Smooth muscle cell (in vitro differentiated cells): ENCODE measurements at regions not wholly inside any gene's neighbourhood (a gene's known extent, or its start where the extent isn't known, plus 50 kb on each side); places are given as distances from the start of the nearest gene placed in this dataset.

ENCODE experiments used
- DNase-seq: peaks from one replicate; lab custom pipeline; 2025; ENCODE audit not compliant: unreplicated experiment; lab: John Stamatoyannopoulos, UW
- H2AFZ ChIP-seq: fragments of 200-600 bp; sonication (generic); 2 replicates; pipeline ENCODE4 v1.6.0; 2016; ENCODE audit warnings: antibody characterized with exemption, low read depth, mild to moderate bottlenecking
- H3F3A ChIP-seq: fragments of 200-600 bp; sonication (generic); 2 replicates; pipeline ENCODE4 v1.6.0; 2017; ENCODE audit warnings: antibody characterized with exemption, low read depth
- H3K27ac ChIP-seq: fragments of 200-600 bp; sonication (generic); 2 replicates; pipeline ENCODE4 v1.5.1; 2016; ENCODE audit warnings: low read depth, mild to moderate bottlenecking
- H3K27me3 ChIP-seq: fragments of 200-600 bp; sonication (generic); 2 replicates; pipeline ENCODE4 v1.6.1; 2016; ENCODE audit warnings: low read depth, mild to moderate bottlenecking
- H3K36me3 ChIP-seq: fragments of 200-600 bp; sonication (generic); 2 replicates; pipeline ENCODE4 v1.5.1; 2016; ENCODE audit warnings: low read depth
- H3K4me1 ChIP-seq: fragments of 200-600 bp; sonication (generic); 2 replicates; pipeline ENCODE4 v1.5.1; 2016; ENCODE audit warnings: low read depth
- H3K4me2 ChIP-seq: fragments of 200-600 bp; sonication (generic); 2 replicates; pipeline ENCODE4 v1.6.0; 2016; ENCODE audit warnings: mild to moderate bottlenecking
- H3K4me3 ChIP-seq: fragments of 200-600 bp; sonication (generic); 2 replicates; pipeline ENCODE4 v1.5.1; 2016; ENCODE audit warnings: mild to moderate bottlenecking
- H3K79me2 ChIP-seq: fragments of 200-600 bp; sonication (generic); 2 replicates; pipeline ENCODE4 v1.6.0; 2016; ENCODE audit warnings: low read depth, mild to moderate bottlenecking
- H3K9ac ChIP-seq: fragments of 200-600 bp; sonication (generic); 2 replicates; pipeline ENCODE4 v1.6.0; 2016; ENCODE audit warnings: low read depth
- H3K9me3 ChIP-seq: fragments of 200-600 bp; sonication (generic); replicated peaks from 2 replicates; pipeline ENCODE4 v1.5.1; 2016; ENCODE audit warnings: low read depth
- H4K20me1 ChIP-seq: fragments of 200-600 bp; sonication (generic); 2 replicates; pipeline ENCODE4 v1.6.0; 2016; ENCODE audit warnings: low read depth
- WGBS: methylation state at CpG from one replicate; pipeline ENCODE4 v1.1.7; 2016; ENCODE audit warnings: low lambda C conversion rate; 5-methylcytosine and 5-hydroxymethylcytosine counted together
- TF ChIP-seq, protein P1 (sequence below): fragments of 200-600 bp; sonication (generic); IDR thresholded peaks from 2 replicates; pipeline ENCODE4 v1.5.1; 2017; ENCODE audit warnings: borderline replicate concordance, mild to moderate bottlenecking, antibody characterized with exemption; ENCODE audit not compliant: insufficient read depth, poor library complexity, severe bottlenecking

DNA sequence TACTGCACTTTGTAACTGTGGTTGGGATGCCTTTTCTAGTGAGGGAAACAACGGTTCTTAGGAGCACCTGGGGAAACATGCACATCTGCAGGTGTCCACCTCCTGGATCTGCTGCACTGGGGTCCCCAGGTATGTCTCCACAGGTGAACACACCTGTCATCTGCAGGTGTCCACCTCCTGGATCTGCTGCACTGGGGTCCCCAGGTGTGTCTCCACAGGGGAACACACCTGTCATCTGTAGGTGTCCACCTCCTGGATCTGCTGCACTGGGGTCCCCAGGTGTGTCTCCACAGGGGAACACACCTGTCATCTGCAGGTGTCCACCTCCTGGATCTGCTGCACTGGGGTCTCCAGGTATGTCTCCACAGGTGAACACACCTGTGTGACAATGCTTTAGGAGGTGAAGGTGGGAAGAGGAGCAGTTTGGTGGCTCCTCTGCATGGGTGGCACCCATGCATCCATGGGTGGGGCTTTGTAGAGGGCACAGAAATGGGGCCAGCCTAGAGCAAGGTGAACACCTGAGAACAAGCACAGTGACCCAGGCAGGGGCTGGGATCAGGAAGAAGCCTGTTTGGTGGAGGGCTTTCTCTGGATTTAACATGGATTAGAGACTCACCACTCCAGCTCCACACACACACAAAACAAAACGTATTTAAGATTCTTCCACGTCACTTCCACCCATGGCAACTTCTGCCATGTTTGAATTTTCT is 206.0 kb upstream of the CDH4 start:
- Histone ChIP-seq H3K9ac (no peak overlapping the region), H3K36me3 (no peaks in the 10 kb centered on the region), H3K4me2 (no peak overlapping the region), H4K20me1 (no peaks in the 10 kb centered on the region), H3F3A (peaks cover 3% of the 10 kb centered on the region), H2AFZ (no peak overlapping the region), H3K4me3 (no peak overlapping the region), H3K9me3 (no peaks in the 10 kb centered on the region), H3K27me3 (no peaks in the 10 kb centered on the region), H3K79me2 (no peaks in the 10 kb centered on the region), H3K4me1 (no peaks in the 10 kb centered on the region), H3K27ac (no peak overlapping the region)
- TF ChIP-seq, protein P1, sequence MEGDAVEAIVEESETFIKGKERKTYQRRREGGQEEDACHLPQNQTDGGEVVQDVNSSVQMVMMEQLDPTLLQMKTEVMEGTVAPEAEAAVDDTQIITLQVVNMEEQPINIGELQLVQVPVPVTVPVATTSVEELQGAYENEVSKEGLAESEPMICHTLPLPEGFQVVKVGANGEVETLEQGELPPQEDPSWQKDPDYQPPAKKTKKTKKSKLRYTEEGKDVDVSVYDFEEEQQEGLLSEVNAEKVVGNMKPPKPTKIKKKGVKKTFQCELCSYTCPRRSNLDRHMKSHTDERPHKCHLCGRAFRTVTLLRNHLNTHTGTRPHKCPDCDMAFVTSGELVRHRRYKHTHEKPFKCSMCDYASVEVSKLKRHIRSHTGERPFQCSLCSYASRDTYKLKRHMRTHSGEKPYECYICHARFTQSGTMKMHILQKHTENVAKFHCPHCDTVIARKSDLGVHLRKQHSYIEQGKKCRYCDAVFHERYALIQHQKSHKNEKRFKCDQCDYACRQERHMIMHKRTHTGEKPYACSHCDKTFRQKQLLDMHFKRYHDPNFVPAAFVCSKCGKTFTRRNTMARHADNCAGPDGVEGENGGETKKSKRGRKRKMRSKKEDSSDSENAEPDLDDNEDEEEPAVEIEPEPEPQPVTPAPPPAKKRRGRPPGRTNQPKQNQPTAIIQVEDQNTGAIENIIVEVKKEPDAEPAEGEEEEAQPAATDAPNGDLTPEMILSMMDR: no peak
- WGBS: 76% methylated on average over 3 of the region's 3 CpGs
- DNase-seq: peak; percentile 49

- H3K27me3 ChIP-seq: no peaks in the 10 kb centered on the region
- H3K36me3 ChIP-seq: no peaks in the 10 kb centered on the region
- no peaks in the 10 kb centered on the region for H3K4me1 ChIP-seq
- TF ChIP-seq, protein P1: no peak
- H4K20me1 ChIP-seq: no peaks in the 10 kb centered on the region
- peaks cover 3% of the 10 kb centered on the region for H3F3A ChIP-seq
- DNase-seq: no peak
- H3K27ac ChIP-seq: no peak overlapping the region
- H3K4me3 ChIP-seq: no peak overlapping the region
- no peak overlapping the region for H3K4me2 ChIP-seq
- H3K79me2 ChIP-seq: no peaks in the 10 kb centered on the region
- H3K9me3 ChIP-seq: no peaks in the 10 kb centered on the region
- H2AFZ ChIP-seq: no peak overlapping the region
- H3K9ac ChIP-seq: no peak overlapping the region
- WGBS: 91% methylated on average over 9 of the region's 9 CpGs
These were observed 205.2 kb upstream of the CDH4 start for GRCh38 chr20:61046721-61047351.

DNA sequence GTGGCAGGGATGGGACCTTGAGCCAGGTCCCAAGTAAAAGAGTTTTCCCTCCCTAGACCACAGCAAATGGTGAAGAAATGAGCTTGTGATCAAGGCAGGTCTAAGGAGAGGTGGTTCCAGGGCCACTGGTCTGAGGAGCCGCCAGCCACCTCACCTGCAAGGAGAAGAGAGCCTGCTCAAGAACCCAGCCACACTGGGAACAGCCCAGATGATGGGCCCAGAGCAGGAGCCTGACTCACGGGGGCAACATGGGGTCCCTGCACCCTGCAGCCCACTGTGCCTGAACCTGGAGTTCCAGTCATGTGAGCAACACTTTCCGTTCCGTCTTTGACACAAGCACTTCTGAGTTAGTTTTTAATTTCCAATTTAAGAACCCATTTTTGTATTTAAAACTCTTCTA is 204.5 kb upstream of the CDH4 start:
- Histone ChIP-seq H3K79me2 (no peaks in the 10 kb centered on the region), H3K4me2 (no peak overlapping the region), H3K4me3 (no peak overlapping the region), H3K9me3 (no peaks in the 10 kb centered on the region), H2AFZ (no peak overlapping the region), H3K27me3 (no peaks in the 10 kb centered on the region), H3K9ac (no peak overlapping the region), H3K4me1 (no peaks in the 10 kb centered on the region), H3K27ac (no peak overlapping the region), H4K20me1 (no peaks in the 10 kb centered on the region), H3K36me3 (no peaks in the 10 kb centered on the region), H3F3A (peaks cover 3% of the 10 kb centered on the region)
- DNase-seq: no peak
- TF ChIP-seq, protein P1: no peak
- WGBS: 90% methylated on average over 4 of the region's 4 CpGs
